ENCODE measurements at regions not wholly inside any gene's neighbourhood (a gene's known extent, or its start where the extent isn't known, plus 50 kb on each side); places are given as distances from the start of the nearest gene placed in this dataset.

- TF ChIP-seq POLR2A (IDR thresholded peaks at IDR 0.05; ENCODE audit: low read depth, low read length) (no peak), POLR2AphosphoS5 (IDR thresholded peaks at IDR 0.05; ENCODE audit: low read depth, low read length) (no peak), TAF1 (IDR thresholded peaks at IDR 0.05; ENCODE audit: borderline replicate concordance, low read depth, low read length) (no peak)
Measured at GRCh38 chr12:75684678-75685616, 173.5 kb upstream of the KRR1 start.

Data from GM12892 (cell line).